OCI-LY7 (cell line): ENCODE measurements at regions not wholly inside any gene's neighbourhood (a gene's known extent, or its start where the extent isn't known, plus 50 kb on each side); places are given as distances from the start of the nearest gene placed in this dataset.

Experiments
- BruUV-seq: library from RNA; stranded (reverse); fragments of 400-500 nt; replicated peaks from 2 replicates; lab custom pipeline; 2021; lab: Mats Ljungman, UMichigan
- CTCF ChIA-PET: fragments of 300-600 bp; sonication (Branson Sonifier 250); formaldehyde crosslinking; loops from one replicate; lab custom pipeline; 2022; ENCODE audit warnings: antibody characterized with exemption; ENCODE audit not compliant: unreplicated experiment; lab: Charles Lee
- POLR2A ChIA-PET: fragments of 300-600 bp; sonication (Branson Sonifier 250); formaldehyde crosslinking; loops from one replicate; lab custom pipeline; 2022; ENCODE audit warnings: antibody characterized with exemption; lab: Charles Lee
- DNase-seq: peaks from one replicate; pipeline ENCODE4 v3.0.0-alpha.2; 2015; ENCODE audit warnings: low spot score
- H2AFZ ChIP-seq: fragments of 200-600 bp; sonication (generic), shearing (Covaris generic); 2 replicates; pipeline ENCODE4 v1.6.1; 2014; ENCODE audit warnings: mild to moderate bottlenecking, antibody characterized with exemption, low read length, moderate library complexity
- H3K27ac ChIP-seq: fragments of 200-600 bp; sonication (generic); 2 replicates; pipeline ENCODE4 v1.5.1; 2014; ENCODE audit warnings: mixed run types, low read depth, mild to moderate bottlenecking, moderate library complexity, low read length, inconsistent platforms; ENCODE audit not compliant: poor library complexity, severe bottlenecking
- H3K36me3 ChIP-seq: fragments of 200-600 bp; sonication (generic); 2 replicates; pipeline ENCODE4 v1.6.1; 2014; ENCODE audit warnings: mild to moderate bottlenecking, antibody characterized with exemption, low read length, moderate library complexity, mixed read lengths; ENCODE audit not compliant: insufficient read depth
- H3K4me1 ChIP-seq: fragments of 200-600 bp; sonication (generic); 2 replicates; pipeline ENCODE4 v1.5.1; 2014; ENCODE audit warnings: mild to moderate bottlenecking, low read length; ENCODE audit not compliant: insufficient read depth, poor library complexity, severe bottlenecking
- H3K4me2 ChIP-seq: fragments of 200-600 bp; sonication (generic); 2 replicates; pipeline ENCODE4 v1.6.1; 2014; ENCODE audit warnings: mild to moderate bottlenecking, low read length
- H3K4me3 ChIP-seq: fragments of 200-600 bp; sonication (generic); 2 replicates; pipeline ENCODE4 v1.5.1; 2014; ENCODE audit warnings: mild to moderate bottlenecking, low read depth, low read length; ENCODE audit not compliant: poor library complexity, severe bottlenecking
- H3K79me2 ChIP-seq: fragments of 200-600 bp; sonication (generic); 2 replicates; pipeline ENCODE4 v1.6.1; 2016; ENCODE audit warnings: low read depth, mild to moderate bottlenecking, low read length, moderate library complexity, mixed read lengths; ENCODE audit not compliant: insufficient read depth
- H3K9me2 ChIP-seq: fragments of 200-600 bp; sonication (generic); 2 replicates; pipeline ENCODE4 v1.6.1; 2016; ENCODE audit warnings: mild to moderate bottlenecking, low read length, mixed read lengths; ENCODE audit not compliant: insufficient read depth
- H3K9me3 ChIP-seq: fragments of 200-600 bp; sonication (generic); 2 replicates; pipeline ENCODE4 v1.6.1; 2014; ENCODE audit warnings: mild to moderate bottlenecking, mixed run types, low read length, mixed read lengths
- H4K20me1 ChIP-seq: fragments of 200-600 bp; sonication (generic); 2 replicates; pipeline ENCODE4 v1.6.1; 2014; ENCODE audit warnings: mild to moderate bottlenecking, antibody characterized with exemption, low read length, moderate library complexity, mixed read lengths; ENCODE audit not compliant: insufficient read depth
- EZH2phosphoT487 ChIP-seq: fragments of 200-600 bp; sonication (generic); IDR thresholded peaks from 2 replicates; pipeline ENCODE4 v1.6.1; 2018; ENCODE audit warnings: low read depth, borderline replicate concordance, mild to moderate bottlenecking, mixed run types, antibody characterized with exemption, low read length, moderate library complexity, mixed read lengths
- intact Hi-C: fragments of 100-400 bp; cut with micrococcal nuclease; formaldehyde crosslinking; loops from one replicate; pipeline ENCODE4 v1.10.0; 2022; ENCODE audit not compliant: unreplicated experiment
- TF ChIP-seq, protein P1 (sequence below): fragments of 200-600 bp; sonication (generic); conservative IDR thresholded peaks from 2 replicates; pipeline ENCODE4 v1.5.1; 2014; ENCODE audit warnings: mild to moderate bottlenecking, antibody characterized with exemption, low read length, moderate library complexity, mixed read lengths

DNA sequence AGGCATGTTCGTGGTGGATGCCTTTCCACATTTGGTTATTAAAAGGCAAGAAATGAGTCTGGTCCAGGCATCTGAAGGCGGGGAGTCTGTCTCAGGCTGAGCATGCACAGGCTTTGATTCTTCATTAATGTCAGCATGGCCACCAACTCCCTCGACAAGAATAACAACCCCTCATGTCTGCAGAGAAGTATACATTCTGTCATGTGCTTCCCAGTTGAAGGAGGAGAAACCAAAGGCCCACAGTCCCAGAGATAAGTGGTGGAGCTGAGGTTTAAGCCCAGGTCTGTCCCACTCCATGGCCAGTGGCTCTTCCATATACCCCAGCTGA lies 61.6 kb upstream of the LAPTM5 start:
- Histone ChIP-seq H3K9me2 (no peaks in the 10 kb centered on the region), H3K27ac (no peak overlapping the region), H2AFZ (no peak overlapping the region), H4K20me1 (no peaks in the 10 kb centered on the region), H3K4me2 (no peak overlapping the region), H3K4me1 (no peaks in the 10 kb centered on the region), H3K4me3 (no peak overlapping the region), H3K9me3 (no peaks in the 10 kb centered on the region), H3K79me2 (no peaks in the 10 kb centered on the region), H3K36me3 (no peaks in the 10 kb centered on the region)
- ChIA-PET CTCF (no interaction called here), POLR2A (no interaction called here)
- no TSS peak for BruUV-seq
- TF ChIP-seq EZH2phosphoT487: no peak
- TF ChIP-seq, protein P1, sequence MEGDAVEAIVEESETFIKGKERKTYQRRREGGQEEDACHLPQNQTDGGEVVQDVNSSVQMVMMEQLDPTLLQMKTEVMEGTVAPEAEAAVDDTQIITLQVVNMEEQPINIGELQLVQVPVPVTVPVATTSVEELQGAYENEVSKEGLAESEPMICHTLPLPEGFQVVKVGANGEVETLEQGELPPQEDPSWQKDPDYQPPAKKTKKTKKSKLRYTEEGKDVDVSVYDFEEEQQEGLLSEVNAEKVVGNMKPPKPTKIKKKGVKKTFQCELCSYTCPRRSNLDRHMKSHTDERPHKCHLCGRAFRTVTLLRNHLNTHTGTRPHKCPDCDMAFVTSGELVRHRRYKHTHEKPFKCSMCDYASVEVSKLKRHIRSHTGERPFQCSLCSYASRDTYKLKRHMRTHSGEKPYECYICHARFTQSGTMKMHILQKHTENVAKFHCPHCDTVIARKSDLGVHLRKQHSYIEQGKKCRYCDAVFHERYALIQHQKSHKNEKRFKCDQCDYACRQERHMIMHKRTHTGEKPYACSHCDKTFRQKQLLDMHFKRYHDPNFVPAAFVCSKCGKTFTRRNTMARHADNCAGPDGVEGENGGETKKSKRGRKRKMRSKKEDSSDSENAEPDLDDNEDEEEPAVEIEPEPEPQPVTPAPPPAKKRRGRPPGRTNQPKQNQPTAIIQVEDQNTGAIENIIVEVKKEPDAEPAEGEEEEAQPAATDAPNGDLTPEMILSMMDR: no peak
- intact Hi-C loops: loop anchor here (5.0 kb wide), 1 partner anchor 43 kb away; no protein-coding TSS in a partner anchor
- DNase-seq: no peak

DNA sequence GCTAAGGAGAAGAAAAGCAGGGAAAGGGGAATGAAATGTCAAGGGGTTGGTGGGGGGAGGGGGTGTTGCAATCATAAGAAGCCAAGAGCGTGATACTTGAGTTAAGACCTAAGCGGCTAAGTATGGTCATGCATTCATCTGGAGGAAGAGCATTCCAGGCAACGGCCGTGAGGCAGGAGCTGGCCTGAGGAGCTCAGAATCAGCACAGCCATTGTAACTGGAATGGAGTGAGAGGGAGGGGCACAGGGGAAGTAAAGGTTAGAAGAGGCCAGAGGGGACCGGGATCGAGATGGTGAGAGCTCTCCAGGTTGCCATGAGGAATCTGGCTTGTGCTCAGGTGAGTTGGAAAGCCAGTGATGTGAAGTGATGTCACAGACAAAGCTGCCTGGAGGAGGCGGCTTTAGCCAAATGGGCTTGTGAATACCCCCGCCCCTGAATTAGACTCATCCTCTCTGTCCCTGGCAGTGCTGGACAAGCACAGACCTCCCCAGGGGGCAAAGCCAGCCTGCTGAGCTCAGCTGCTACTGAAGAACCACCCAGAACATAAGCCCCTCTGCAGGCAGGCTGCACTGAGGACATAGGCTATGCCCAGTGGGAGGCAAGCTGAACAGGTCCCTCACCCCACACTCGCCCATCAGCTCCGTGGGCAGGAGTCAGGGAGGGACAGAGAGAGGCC lies 61.1 kb upstream of the LAPTM5 start:
- H2AFZ ChIP-seq: no peak overlapping the region
- TF ChIP-seq, protein P1: no peak
- TF ChIP-seq EZH2phosphoT487: no peak
- no peaks in the 10 kb centered on the region for H4K20me1 ChIP-seq
- no peaks in the 10 kb centered on the region for H3K4me1 ChIP-seq
- CTCF ChIA-PET: no interaction called here
- no peaks in the 10 kb centered on the region for H3K9me3 ChIP-seq
- H3K36me3 ChIP-seq: no peaks in the 10 kb centered on the region
- no peak for DNase-seq
- H3K9me2 ChIP-seq: no peaks in the 10 kb centered on the region
- H3K4me3 ChIP-seq: no peak overlapping the region
- no peaks in the 10 kb centered on the region for H3K79me2 ChIP-seq
- H3K4me2 ChIP-seq: no peak overlapping the region
- POLR2A ChIA-PET: no interaction called here
- intact Hi-C loops: loop anchor here (5.0 kb wide), 1 partner anchor 44 kb away; no protein-coding TSS in a partner anchor
- H3K27ac ChIP-seq: no peak overlapping the region
- BruUV-seq: no TSS peak

DNA sequence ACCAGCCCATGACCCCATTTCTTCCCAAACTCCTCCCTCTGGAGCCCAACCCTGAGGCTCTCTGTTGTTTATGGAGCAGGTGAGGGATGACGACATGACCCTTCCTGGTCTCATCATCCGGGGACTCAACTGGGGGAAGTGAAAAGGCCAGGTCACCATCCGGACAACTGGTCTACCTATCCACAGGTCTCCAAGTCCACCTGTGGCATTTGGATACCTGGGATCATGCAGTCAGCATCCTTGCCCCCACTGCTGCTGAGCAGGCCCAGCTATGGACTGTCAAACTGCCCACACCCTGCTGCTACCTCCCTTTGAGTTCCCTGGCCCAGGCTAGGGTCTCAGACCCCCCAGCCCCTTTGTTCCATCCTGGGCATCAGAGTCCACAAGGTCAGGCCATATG lies 60.0 kb upstream of the LAPTM5 start:
- no peaks in the 10 kb centered on the region for H3K36me3 ChIP-seq
- TF ChIP-seq EZH2phosphoT487: no peak
- TF ChIP-seq, protein P1: no peak
- H4K20me1 ChIP-seq: no peaks in the 10 kb centered on the region
- no peak overlapping the region for H2AFZ ChIP-seq
- intact Hi-C loops: loop anchor here (5.0 kb wide), 1 partner anchor 45 kb away; no protein-coding TSS in a partner anchor
- no peak overlapping the region for H3K4me3 ChIP-seq
- BruUV-seq: no TSS peak
- H3K27ac ChIP-seq: no peak overlapping the region
- DNase-seq: no peak
- ChIA-PET CTCF (no interaction called here), POLR2A (no interaction called here)
- no peaks in the 10 kb centered on the region for H3K9me2 ChIP-seq
- H3K79me2 ChIP-seq: no peaks in the 10 kb centered on the region
- no peaks in the 10 kb centered on the region for H3K9me3 ChIP-seq
- H3K4me2 ChIP-seq: no peak overlapping the region
- no peaks in the 10 kb centered on the region for H3K4me1 ChIP-seq
